ENCODE measurements at regions not wholly inside any gene's neighbourhood (a gene's known extent, or its start where the extent isn't known, plus 50 kb on each side); places are given as distances from the start of the nearest gene placed in this dataset.

DNA sequence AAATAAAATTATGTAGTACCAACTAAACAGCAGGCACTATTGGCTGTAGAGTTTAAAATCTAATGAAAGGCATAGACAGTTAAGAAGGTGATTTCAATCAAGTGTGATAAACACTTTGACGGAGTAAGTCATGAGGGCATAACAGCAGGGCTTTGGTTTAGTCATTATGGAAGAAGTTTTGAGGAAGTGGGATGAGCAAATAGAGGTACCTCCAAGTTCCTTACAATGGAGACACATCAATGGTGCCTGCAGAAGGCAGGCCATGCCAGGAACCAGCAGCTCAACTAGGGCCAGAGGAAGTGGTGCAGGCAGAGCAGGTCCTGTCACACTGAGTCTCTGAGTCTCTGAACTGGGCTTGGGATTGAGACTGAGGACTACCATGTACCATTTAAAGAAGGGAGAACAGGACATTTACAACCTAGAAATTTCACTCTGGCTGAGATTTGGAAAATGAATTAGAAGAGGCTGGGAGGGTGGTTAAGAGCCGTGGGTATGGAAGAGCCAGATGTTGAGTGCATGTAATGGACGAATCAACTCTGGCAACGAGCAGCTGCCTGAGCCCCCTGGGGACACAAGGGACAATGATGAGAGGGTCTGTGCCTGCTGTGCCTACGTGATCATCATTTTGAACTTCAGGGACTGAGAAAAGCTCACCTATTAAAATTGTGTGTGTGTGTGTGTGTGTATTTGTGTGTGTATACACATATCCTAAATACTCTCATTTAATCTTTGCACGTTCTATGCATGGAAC is 208.7 kb upstream of the POM121L12 start:
- Histone ChIP-seq H3K27ac (no peak overlapping the region), H3K36me3 (no peaks in the 10 kb centered on the region), H3F3A (ENCODE audit: low read depth) (no peaks in the 10 kb centered on the region), H2AFZ (replicated peaks) (no peak overlapping the region), H3K27me3 (no peaks in the 10 kb centered on the region), H3K4me2 (no peak overlapping the region), H3K79me2 (ENCODE audit: low read depth) (no peaks in the 10 kb centered on the region), H3K9me3 (ENCODE audit: low read depth) (no peaks in the 10 kb centered on the region), H4K20me1 (ENCODE audit: low read depth) (no peaks in the 10 kb centered on the region), H3K4me3 (no peak overlapping the region), H3K9ac (no peak overlapping the region), H3K4me1 (no peaks in the 10 kb centered on the region)
- H3K4me3 Mint-ChIP-seq, result no peak overlapping the region
- DNase-seq (ENCODE audit: low spot score), result no peak
- H3K27ac Mint-ChIP-seq, result no peak overlapping the region
- TF ChIP-seq, protein P1, sequence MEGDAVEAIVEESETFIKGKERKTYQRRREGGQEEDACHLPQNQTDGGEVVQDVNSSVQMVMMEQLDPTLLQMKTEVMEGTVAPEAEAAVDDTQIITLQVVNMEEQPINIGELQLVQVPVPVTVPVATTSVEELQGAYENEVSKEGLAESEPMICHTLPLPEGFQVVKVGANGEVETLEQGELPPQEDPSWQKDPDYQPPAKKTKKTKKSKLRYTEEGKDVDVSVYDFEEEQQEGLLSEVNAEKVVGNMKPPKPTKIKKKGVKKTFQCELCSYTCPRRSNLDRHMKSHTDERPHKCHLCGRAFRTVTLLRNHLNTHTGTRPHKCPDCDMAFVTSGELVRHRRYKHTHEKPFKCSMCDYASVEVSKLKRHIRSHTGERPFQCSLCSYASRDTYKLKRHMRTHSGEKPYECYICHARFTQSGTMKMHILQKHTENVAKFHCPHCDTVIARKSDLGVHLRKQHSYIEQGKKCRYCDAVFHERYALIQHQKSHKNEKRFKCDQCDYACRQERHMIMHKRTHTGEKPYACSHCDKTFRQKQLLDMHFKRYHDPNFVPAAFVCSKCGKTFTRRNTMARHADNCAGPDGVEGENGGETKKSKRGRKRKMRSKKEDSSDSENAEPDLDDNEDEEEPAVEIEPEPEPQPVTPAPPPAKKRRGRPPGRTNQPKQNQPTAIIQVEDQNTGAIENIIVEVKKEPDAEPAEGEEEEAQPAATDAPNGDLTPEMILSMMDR (IDR thresholded peaks at IDR 0.05), result no peak
- TF ChIP-seq EZH2phosphoT487 (IDR thresholded peaks at IDR 0.05) (no peak), EZH2 (IDR thresholded peaks at IDR 0.05) (no peak)
- H3K36me3 Mint-ChIP-seq, result no peaks in the 10 kb centered on the region
- peaks cover 15% of the 10 kb centered on the region for H3K9me3 Mint-ChIP-seq
- peaks cover 11% of the 10 kb centered on the region for H3K4me1 Mint-ChIP-seq
- peaks cover 4% of the 10 kb centered on the region for H3K27me3 Mint-ChIP-seq (ENCODE audit: insufficient read depth, low read depth)

DNA sequence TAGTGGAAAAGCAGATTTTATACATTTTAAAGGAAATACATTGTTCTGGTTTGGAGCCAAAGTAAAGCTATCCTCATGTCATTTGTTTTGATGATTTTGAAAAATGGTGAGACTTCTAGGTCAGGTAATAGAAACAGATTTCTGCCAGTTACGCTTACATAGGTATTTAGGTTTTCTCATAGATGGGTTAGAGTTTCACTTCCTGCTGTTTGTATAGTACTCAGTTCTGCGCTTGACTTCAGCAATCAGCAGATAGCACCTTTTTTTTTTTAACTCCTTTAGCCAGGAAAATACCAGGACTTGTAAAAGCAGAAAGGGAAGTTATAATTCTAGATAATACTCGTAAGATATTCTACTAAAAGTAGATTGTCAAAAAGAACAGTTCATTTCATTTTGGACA is 209.8 kb upstream of the POM121L12 start:
- Histone ChIP-seq H3K9ac (no peak overlapping the region), H3K4me1 (no peaks in the 10 kb centered on the region), H4K20me1 (ENCODE audit: low read depth) (no peaks in the 10 kb centered on the region), H3K9me3 (ENCODE audit: low read depth) (peaks cover 7% of the 10 kb centered on the region), H3K4me3 (no peak overlapping the region), H2AFZ (replicated peaks) (no peak overlapping the region), H3K4me2 (no peak overlapping the region), H3K79me2 (ENCODE audit: low read depth) (no peaks in the 10 kb centered on the region), H3F3A (ENCODE audit: low read depth) (no peaks in the 10 kb centered on the region), H3K27ac (no peak overlapping the region), H3K27me3 (no peaks in the 10 kb centered on the region), H3K36me3 (no peaks in the 10 kb centered on the region)
- no peak for DNase-seq (ENCODE audit: low spot score)
- H3K27me3 Mint-ChIP-seq (ENCODE audit: insufficient read depth, low read depth), result peaks cover 4% of the 10 kb centered on the region
- TF ChIP-seq EZH2 (IDR thresholded peaks at IDR 0.05), result no peak
- TF ChIP-seq EZH2phosphoT487 (IDR thresholded peaks at IDR 0.05), result no peak
- TF ChIP-seq, protein P1 (IDR thresholded peaks at IDR 0.05), result no peak
- no peak overlapping the region for H3K4me3 Mint-ChIP-seq
- peaks cover 24% of the 10 kb centered on the region for H3K9me3 Mint-ChIP-seq
- H3K4me1 Mint-ChIP-seq, result peaks cover 3% of the 10 kb centered on the region
- H3K27ac Mint-ChIP-seq, result no peak overlapping the region
- H3K36me3 Mint-ChIP-seq, result no peaks in the 10 kb centered on the region

DNA sequence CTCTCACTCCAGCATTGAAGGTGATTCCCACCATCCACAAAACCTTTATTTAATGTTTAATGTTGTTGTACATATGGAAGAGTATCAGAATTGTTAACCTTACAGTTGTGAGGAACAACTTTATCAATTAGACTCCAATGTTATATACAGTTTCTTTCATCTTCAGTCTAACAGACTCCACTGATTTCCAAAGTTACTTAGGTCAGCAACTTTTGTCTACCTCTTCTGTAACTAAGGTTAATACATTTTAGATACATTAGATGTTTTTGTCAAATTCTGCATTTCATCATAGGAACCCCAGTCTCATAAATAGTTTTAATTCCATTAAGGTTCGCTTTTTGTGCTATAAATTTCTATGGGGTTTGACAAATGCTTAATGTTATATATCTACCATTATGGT is 223.9 kb upstream of the POM121L12 start:
- Mint-ChIP-seq H3K27ac (no peak overlapping the region), H3K36me3 (no peaks in the 10 kb centered on the region), H3K4me1 (peaks cover 8% of the 10 kb centered on the region), H3K27me3 (ENCODE audit: insufficient read depth, low read depth) (peaks cover 6% of the 10 kb centered on the region), H3K4me3 (no peak overlapping the region), H3K9me3 (peaks cover 10% of the 10 kb centered on the region)
- Histone ChIP-seq H3K9ac (no peak overlapping the region), H3K4me2 (no peak overlapping the region), H3K4me1 (no peaks in the 10 kb centered on the region), H3K9me3 (ENCODE audit: low read depth) (no peaks in the 10 kb centered on the region), H3K4me3 (no peak overlapping the region), H3K27ac (no peak overlapping the region), H3K79me2 (ENCODE audit: low read depth) (no peaks in the 10 kb centered on the region), H3K36me3 (no peaks in the 10 kb centered on the region), H3F3A (ENCODE audit: low read depth) (no peaks in the 10 kb centered on the region), H2AFZ (replicated peaks) (no peak overlapping the region), H3K27me3 (no peaks in the 10 kb centered on the region), H4K20me1 (ENCODE audit: low read depth) (no peaks in the 10 kb centered on the region)
- TF ChIP-seq EZH2phosphoT487 (IDR thresholded peaks at IDR 0.05) (no peak), EZH2 (IDR thresholded peaks at IDR 0.05) (no peak)
- TF ChIP-seq, protein P1 (IDR thresholded peaks at IDR 0.05), result no peak
- DNase-seq (ENCODE audit: low spot score), result no peak

All from neural progenitor cell (in vitro differentiated cells).